HUES64 (cell line): ENCODE measurements at regions not wholly inside any gene's neighbourhood (a gene's known extent, or its start where the extent isn't known, plus 50 kb on each side); places are given as distances from the start of the nearest gene placed in this dataset.

Experiments used
- H3K27ac ChIP-seq: 2 replicates; pipeline ENCODE4 v1.7.0; 2013; ENCODE audit warnings: low read depth, low read length, inconsistent platforms
- H3K27me3 ChIP-seq: 2 replicates; pipeline ENCODE4 v1.6.1; 2013; ENCODE audit warnings: mild to moderate bottlenecking, low read length; ENCODE audit not compliant: insufficient read depth
- H3K36me3 ChIP-seq: 2 replicates; pipeline ENCODE4 v1.6.1; 2013; ENCODE audit warnings: mild to moderate bottlenecking, low read length; ENCODE audit not compliant: insufficient read depth
- H3K4me1 ChIP-seq: 2 replicates; pipeline ENCODE4 v1.6.1; 2013; ENCODE audit warnings: mild to moderate bottlenecking, low read length, moderate library complexity; ENCODE audit not compliant: insufficient read depth
- H3K4me3 ChIP-seq: 2 replicates; pipeline ENCODE4 v1.5.1; 2013; ENCODE audit warnings: mild to moderate bottlenecking, low read length, moderate library complexity
- H3K9ac ChIP-seq: 2 replicates; pipeline ENCODE4 v1.6.1; 2013; ENCODE audit warnings: mild to moderate bottlenecking, low read depth, low read length
- H3K9me3 ChIP-seq: 2 replicates; pipeline ENCODE4 v1.6.1; 2013; ENCODE audit warnings: low read depth, low read length; ENCODE audit not compliant: insufficient read depth
- whole genome bisulfite sequencing: fragments of 150-250, 120-280 bp; methylation state at CpG from one replicate; pipeline ENCODE4 v1.1.7; 2013; ENCODE audit warnings: missing lambda C conversion rate; 5-methylcytosine and 5-hydroxymethylcytosine counted together

GRCh38 chr5:100479079-100479688 is 56.0 kb upstream of the FAM174A start:
- Histone ChIP-seq H3K4me3 (no peak overlapping the region), H3K9me3 (no peaks in the 10 kb centered on the region), H3K27ac (no peak overlapping the region), H3K9ac (no peak overlapping the region), H3K4me1 (no peaks in the 10 kb centered on the region), H3K36me3 (no peaks in the 10 kb centered on the region), H3K27me3 (no peaks in the 10 kb centered on the region)
- 46% methylated on average over 2 of the region's 3 CpGs for WGBS

- H3K4me1 ChIP-seq = no peaks in the 10 kb centered on the region
- no peaks in the 10 kb centered on the region for H3K27me3 ChIP-seq
- H3K9me3 ChIP-seq = no peaks in the 10 kb centered on the region
- no peak overlapping the region for H3K9ac ChIP-seq
- H3K4me3 ChIP-seq = no peak overlapping the region
- H3K27ac ChIP-seq = no peak overlapping the region
- H3K36me3 ChIP-seq = no peaks in the 10 kb centered on the region
- WGBS = 100% methylated on average over 1 of the region's 2 CpGs
Observed at GRCh38 chr5:100472091-100472490, 63.1 kb upstream of the FAM174A start.

GRCh38 chr5:100469767-100470166 is 65.4 kb upstream of the FAM174A start:
- Histone ChIP-seq H3K36me3 (no peaks in the 10 kb centered on the region), H3K4me3 (no peak overlapping the region), H3K9ac (no peak overlapping the region), H3K27ac (no peak overlapping the region), H3K9me3 (no peaks in the 10 kb centered on the region), H3K4me1 (no peaks in the 10 kb centered on the region), H3K27me3 (no peaks in the 10 kb centered on the region)

GRCh38 chr5:100464418-100464817 is 70.8 kb upstream of the FAM174A start:
- Histone ChIP-seq H3K9ac (no peak overlapping the region), H3K27me3 (no peaks in the 10 kb centered on the region), H3K9me3 (peaks cover 3% of the 10 kb centered on the region; the same call in 1 of the 2 replicates), H3K4me3 (no peak overlapping the region), H3K27ac (no peak overlapping the region), H3K36me3 (no peaks in the 10 kb centered on the region), H3K4me1 (no peaks in the 10 kb centered on the region)
- 87% methylated on average over 2 of the region's 2 CpGs for WGBS

GRCh38 chr5:100456615-100457014 is 78.6 kb upstream of the FAM174A start:
- H3K27ac ChIP-seq = no peak overlapping the region
- H3K4me3 ChIP-seq = no peak overlapping the region
- H3K4me1 ChIP-seq = no peaks in the 10 kb centered on the region
- no peaks in the 10 kb centered on the region for H3K27me3 ChIP-seq
- H3K9ac ChIP-seq = no peak overlapping the region
- no peaks in the 10 kb centered on the region for H3K36me3 ChIP-seq
- no peaks in the 10 kb centered on the region for H3K9me3 ChIP-seq

GRCh38 chr5:100452126-100452525 is 83.0 kb upstream of the FAM174A start:
- no peaks in the 10 kb centered on the region for H3K4me1 ChIP-seq
- no peaks in the 10 kb centered on the region for H3K9me3 ChIP-seq
- no peak overlapping the region for H3K4me3 ChIP-seq
- no peaks in the 10 kb centered on the region for H3K36me3 ChIP-seq
- H3K9ac ChIP-seq = no peak overlapping the region
- no peak overlapping the region for H3K27ac ChIP-seq
- no peaks in the 10 kb centered on the region for H3K27me3 ChIP-seq

- Histone ChIP-seq H3K36me3 (no peaks in the 10 kb centered on the region), H3K4me1 (no peaks in the 10 kb centered on the region), H3K9ac (no peak overlapping the region), H3K27ac (no peak overlapping the region), H3K27me3 (no peaks in the 10 kb centered on the region), H3K9me3 (no peaks in the 10 kb centered on the region), H3K4me3 (no peak overlapping the region)
- 83% methylated on average over 1 of the region's 3 CpGs for WGBS
Observed at GRCh38 chr5:100448111-100448528, 87.1 kb upstream of the FAM174A start.

- Histone ChIP-seq H3K36me3 (no peaks in the 10 kb centered on the region), H3K4me1 (no peaks in the 10 kb centered on the region), H3K9ac (no peak overlapping the region), H3K4me3 (no peak overlapping the region), H3K9me3 (no peaks in the 10 kb centered on the region), H3K27me3 (no peaks in the 10 kb centered on the region), H3K27ac (no peak overlapping the region)
- WGBS = 100% methylated on average over 1 of the region's 2 CpGs
Observed at GRCh38 chr5:100446879-100447430, 88.2 kb upstream of the FAM174A start.

- 89% methylated on average over 3 of the region's 3 CpGs for WGBS
- Histone ChIP-seq H3K9me3 (no peaks in the 10 kb centered on the region), H3K4me3 (no peak overlapping the region), H3K27ac (no peak overlapping the region), H3K4me1 (no peaks in the 10 kb centered on the region), H3K27me3 (no peaks in the 10 kb centered on the region), H3K36me3 (no peaks in the 10 kb centered on the region), H3K9ac (no peak overlapping the region)
Observed at GRCh38 chr5:100444961-100445360, 90.2 kb upstream of the FAM174A start.

GRCh38 chr5:100434815-100435214 is 100.4 kb upstream of the FAM174A start:
- Histone ChIP-seq H3K27ac (no peak overlapping the region), H3K36me3 (no peaks in the 10 kb centered on the region), H3K4me1 (no peaks in the 10 kb centered on the region), H3K4me3 (no peak overlapping the region), H3K9ac (no peak overlapping the region), H3K27me3 (no peaks in the 10 kb centered on the region), H3K9me3 (no peaks in the 10 kb centered on the region)
- WGBS = 97% methylated on average over 3 of the region's 4 CpGs

GRCh38 chr5:100432741-100433140 is 102.4 kb upstream of the FAM174A start:
- no peaks in the 10 kb centered on the region for H3K9me3 ChIP-seq
- H3K27ac ChIP-seq = no peak overlapping the region
- no peak overlapping the region for H3K9ac ChIP-seq
- no CpG with 5 or more reads among the region's 1 CpG for WGBS
- no peaks in the 10 kb centered on the region for H3K36me3 ChIP-seq
- H3K4me3 ChIP-seq = no peak overlapping the region
- H3K4me1 ChIP-seq = no peaks in the 10 kb centered on the region
- no peaks in the 10 kb centered on the region for H3K27me3 ChIP-seq
